HFF-Myc (cell line): ENCODE measurements at regions not wholly inside any gene's neighbourhood (a gene's known extent, or its start where the extent isn't known, plus 50 kb on each side); places are given as distances from the start of the nearest gene placed in this dataset.

Source experiments
- DNase-seq: peaks from one replicate; pipeline ENCODE4 v3.0.0-alpha.2; 2011; ENCODE audit warnings: low read depth; ENCODE audit errors: extremely low read depth
- H3K4me3 ChIP-seq: replicated peaks from 2 replicates; pipeline ENCODE4 v1.5.1; 2011; ENCODE audit warnings: low read depth, mild to moderate bottlenecking, control low read depth, low read length
- CTCF ChIP-seq: IDR thresholded peaks from 2 replicates; pipeline ENCODE4 v1.5.1; 2012; ENCODE audit warnings: mild to moderate bottlenecking, low read depth, low read length, control low read depth; ENCODE audit errors: missing control alignments

DNA sequence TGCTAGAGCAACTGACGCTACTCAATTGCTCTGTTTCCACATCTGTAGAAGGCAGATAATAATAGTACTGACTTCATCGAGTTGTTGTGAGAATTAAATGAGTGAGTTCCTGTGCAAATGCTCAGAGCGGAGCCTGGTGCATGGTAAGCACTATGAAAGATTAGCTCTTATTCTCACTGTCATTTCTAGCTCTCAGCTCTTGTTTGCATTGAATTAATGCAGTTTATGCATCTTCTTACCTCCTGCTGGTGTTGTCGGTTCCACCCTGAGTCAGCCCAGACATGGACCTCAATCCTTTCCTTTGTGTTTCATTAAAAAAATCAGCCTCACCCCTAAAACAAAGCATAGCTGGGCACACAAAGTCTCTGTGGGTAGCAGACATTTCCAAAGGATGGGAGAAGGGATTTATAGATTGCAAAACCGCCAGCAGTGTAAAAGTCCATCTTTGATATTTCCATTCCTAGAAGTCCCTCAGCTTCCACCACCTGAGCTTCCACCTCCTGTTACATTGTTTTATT lies 254.4 kb upstream of the CSF3R start:
- DNase-seq = no peak
- H3K4me3 ChIP-seq = no peak overlapping the region
- TF ChIP-seq CTCF = no peak

GRCh38 chr1:36735939-36736730 lies 253.4 kb upstream of the CSF3R start:
- no peak for DNase-seq
- TF ChIP-seq CTCF = no peak
- H3K4me3 ChIP-seq = no peak overlapping the region

- no peak overlapping the region for H3K4me3 ChIP-seq
- TF ChIP-seq CTCF = no peak
- no peak for DNase-seq
Measured at GRCh38 chr1:36735436-36735835, 252.7 kb upstream of the CSF3R start.

- TF ChIP-seq CTCF = no peak
- no peak for DNase-seq
- no peak overlapping the region for H3K4me3 ChIP-seq
Measured at GRCh38 chr1:36734356-36734755, 251.6 kb upstream of the CSF3R start.

DNA sequence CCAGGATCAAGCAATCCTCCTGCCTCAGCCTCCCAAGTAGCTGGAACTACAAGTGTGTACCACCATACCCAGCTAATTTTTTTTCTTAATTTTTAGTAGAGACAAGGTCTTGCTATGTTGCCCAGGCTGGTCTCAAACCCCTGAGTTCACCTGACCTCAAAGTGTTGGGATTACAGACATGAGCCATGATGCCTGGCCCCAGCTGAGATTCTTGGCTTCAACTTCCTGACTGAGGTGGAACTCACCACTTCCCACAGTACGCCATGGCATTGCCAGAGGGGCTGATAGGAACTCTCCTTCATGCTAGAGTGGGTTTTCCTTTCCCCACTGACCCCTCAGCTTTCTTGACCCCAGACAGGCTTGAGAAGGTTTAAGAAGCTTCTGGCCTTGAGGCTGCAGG lies 251.0 kb upstream of the CSF3R start:
- no peak for TF ChIP-seq CTCF
- H3K4me3 ChIP-seq = no peak overlapping the region
- DNase-seq = no peak

DNA sequence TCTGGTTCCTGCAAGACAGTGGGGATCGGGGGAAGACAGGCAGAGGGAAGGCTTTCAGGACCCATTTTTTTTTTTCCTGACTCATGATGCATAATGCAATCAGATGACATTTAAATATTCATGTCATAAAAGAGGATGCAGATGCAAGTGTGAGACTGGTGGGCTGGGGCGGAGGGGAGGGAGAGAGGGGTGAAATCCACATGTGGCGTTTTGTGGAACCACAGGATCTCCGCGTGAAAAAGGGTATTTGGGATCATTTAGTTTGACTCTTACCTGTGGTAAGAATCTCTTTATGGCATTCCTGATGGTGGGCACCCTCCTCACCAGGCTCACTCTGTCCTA lies 249.3 kb upstream of the CSF3R start:
- no peak for TF ChIP-seq CTCF
- H3K4me3 ChIP-seq = no peak overlapping the region
- no peak for DNase-seq
